Type B pancreatic cell (in vitro differentiated cells): ENCODE measurements at regions not wholly inside any gene's neighbourhood (a gene's known extent, or its start where the extent isn't known, plus 50 kb on each side); places are given as distances from the start of the nearest gene placed in this dataset.

Experiments used
- DNase-seq: peaks from one replicate; pipeline ENCODE4 v3.0.0; 2021; ENCODE audit warnings: mixed read lengths; ENCODE audit not compliant: unreplicated experiment; ENCODE audit errors: extremely low spot score
- H3K27ac Mint-ChIP-seq: 2 replicates; pipeline ENCODE4 v1.8.0; 2021; ENCODE audit warnings: mild to moderate bottlenecking, mixed read lengths
- H3K27me3 Mint-ChIP-seq: 2 replicates; pipeline ENCODE4 v1.8.0; 2021; ENCODE audit warnings: mixed read lengths
- H3K36me3 Mint-ChIP-seq: 2 replicates; pipeline ENCODE4 v1.8.0; 2021; ENCODE audit warnings: mixed read lengths
- H3K4me1 Mint-ChIP-seq: one replicate; pipeline ENCODE4 v1.8.0; 2021; ENCODE audit warnings: mixed read lengths; ENCODE audit not compliant: unreplicated experiment
- H3K4me3 Mint-ChIP-seq: 2 replicates; pipeline ENCODE4 v1.8.0; 2021; ENCODE audit warnings: mild to moderate bottlenecking, mixed read lengths
- H3K9me3 Mint-ChIP-seq: 2 replicates; pipeline ENCODE4 v1.8.0; 2021; ENCODE audit warnings: mixed read lengths
- TF ChIP-seq, protein P1 (sequence below): fragments of 200-600 bp; sonication (generic); conservative IDR thresholded peaks from 2 replicates; pipeline ENCODE4 v1.5.0; 2021; ENCODE audit warnings: antibody characterized with exemption, mild to moderate bottlenecking

DNA sequence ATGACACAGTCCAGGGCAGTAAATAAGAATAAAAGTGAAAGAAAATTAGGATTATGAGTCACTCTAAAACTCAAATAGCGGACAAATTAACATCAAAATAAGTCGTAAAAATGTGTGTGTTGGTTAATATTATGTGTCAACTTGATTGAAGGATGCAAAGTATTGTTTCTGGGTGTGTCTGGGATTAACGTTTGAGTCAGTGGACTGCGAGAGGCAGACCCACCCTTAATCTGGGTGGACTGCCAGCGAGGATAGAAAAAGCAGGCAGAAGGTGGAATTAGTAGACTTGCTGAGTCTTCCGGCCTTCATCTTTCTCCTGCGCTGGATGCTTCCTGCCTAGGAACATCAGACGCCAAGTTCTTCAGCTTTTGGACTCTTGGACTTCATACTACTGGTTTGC is 324.3 kb upstream of the PCDH10 start:
- Mint-ChIP-seq H3K27ac (no peak overlapping the region), H3K36me3 (no peaks in the 10 kb centered on the region), H3K4me1 (no peaks in the 10 kb centered on the region)

DNA sequence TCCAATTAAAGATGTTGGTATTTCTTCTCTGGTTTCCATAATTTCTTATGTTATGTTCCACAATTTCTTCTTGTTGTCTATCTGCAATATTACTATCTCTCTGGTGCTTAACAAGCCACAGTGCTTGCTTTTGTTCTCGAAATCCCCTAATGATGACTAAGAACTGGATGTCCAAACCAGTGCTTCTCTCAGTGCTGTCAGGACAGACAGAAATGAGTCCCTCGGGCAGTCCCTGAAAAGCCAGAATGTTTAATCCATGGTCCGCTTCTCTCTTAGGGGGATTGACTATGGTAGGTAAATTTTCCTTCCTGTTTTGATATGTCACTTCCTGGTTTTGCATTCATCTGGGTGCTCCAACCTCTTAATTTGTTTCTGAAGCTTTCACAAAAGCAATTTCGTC is 321.6 kb upstream of the PCDH10 start:
- TF ChIP-seq, protein P1, sequence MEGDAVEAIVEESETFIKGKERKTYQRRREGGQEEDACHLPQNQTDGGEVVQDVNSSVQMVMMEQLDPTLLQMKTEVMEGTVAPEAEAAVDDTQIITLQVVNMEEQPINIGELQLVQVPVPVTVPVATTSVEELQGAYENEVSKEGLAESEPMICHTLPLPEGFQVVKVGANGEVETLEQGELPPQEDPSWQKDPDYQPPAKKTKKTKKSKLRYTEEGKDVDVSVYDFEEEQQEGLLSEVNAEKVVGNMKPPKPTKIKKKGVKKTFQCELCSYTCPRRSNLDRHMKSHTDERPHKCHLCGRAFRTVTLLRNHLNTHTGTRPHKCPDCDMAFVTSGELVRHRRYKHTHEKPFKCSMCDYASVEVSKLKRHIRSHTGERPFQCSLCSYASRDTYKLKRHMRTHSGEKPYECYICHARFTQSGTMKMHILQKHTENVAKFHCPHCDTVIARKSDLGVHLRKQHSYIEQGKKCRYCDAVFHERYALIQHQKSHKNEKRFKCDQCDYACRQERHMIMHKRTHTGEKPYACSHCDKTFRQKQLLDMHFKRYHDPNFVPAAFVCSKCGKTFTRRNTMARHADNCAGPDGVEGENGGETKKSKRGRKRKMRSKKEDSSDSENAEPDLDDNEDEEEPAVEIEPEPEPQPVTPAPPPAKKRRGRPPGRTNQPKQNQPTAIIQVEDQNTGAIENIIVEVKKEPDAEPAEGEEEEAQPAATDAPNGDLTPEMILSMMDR: no peak
- Mint-ChIP-seq H3K27me3 (peaks cover 4% of the 10 kb centered on the region), H3K36me3 (no peaks in the 10 kb centered on the region), H3K4me1 (no peaks in the 10 kb centered on the region), H3K4me3 (no peak overlapping the region), H3K9me3 (no peaks in the 10 kb centered on the region), H3K27ac (no peak overlapping the region)
- no peak for DNase-seq

More for the DNA sequence above, 324.3 kb upstream of the PCDH10 start:
- no peak for DNase-seq
- Mint-ChIP-seq H3K4me3 (no peak overlapping the region), H3K9me3 (no peaks in the 10 kb centered on the region), H3K27me3 (peaks cover 4% of the 10 kb centered on the region)
- TF ChIP-seq, protein P1: no peak

DNA sequence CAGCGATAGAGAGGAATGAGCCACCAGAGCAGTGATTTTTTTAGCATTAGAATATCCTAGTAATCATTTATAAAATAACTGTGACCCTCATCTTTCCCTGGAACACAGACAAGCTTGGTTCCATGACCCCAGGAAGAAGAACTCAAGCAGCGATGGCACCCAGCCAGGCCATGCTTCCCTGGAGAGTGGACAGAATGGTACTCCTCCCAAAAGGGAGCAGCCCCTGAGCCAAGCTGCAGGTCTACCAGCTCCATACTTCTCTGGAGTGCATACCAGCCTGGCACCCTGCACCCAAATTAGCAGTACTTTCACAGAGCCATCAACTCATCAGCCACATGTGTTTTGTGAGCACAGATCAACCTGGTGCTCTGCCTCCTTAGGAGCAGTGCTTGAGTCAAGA is 310.9 kb upstream of the PCDH10 start:
- TF ChIP-seq, protein P1: no peak
- DNase-seq: no peak
- peaks cover 13% of the 10 kb centered on the region for H3K9me3 Mint-ChIP-seq
- H3K4me1 Mint-ChIP-seq: no peaks in the 10 kb centered on the region
- H3K27ac Mint-ChIP-seq: no peak overlapping the region
- H3K27me3 Mint-ChIP-seq: no peaks in the 10 kb centered on the region
- no peak overlapping the region for H3K4me3 Mint-ChIP-seq
- H3K36me3 Mint-ChIP-seq: no peaks in the 10 kb centered on the region

DNA sequence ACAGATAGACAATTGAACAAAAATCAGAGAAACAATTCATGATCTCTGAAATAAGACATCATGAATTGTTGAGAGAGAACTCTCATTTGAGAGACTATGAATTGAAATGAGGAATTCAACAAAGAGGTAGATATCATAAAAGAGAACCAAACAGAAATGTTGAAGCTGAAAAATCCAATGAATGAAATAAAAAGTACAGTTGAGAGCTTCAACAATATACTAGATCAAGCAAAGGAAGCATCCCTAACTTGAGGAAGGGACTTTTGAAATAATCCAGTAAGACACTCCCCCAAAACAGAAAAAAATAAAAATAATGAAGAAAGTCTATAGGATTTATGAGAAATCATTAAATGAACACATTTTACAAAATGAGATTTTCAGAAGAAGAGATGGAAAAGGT is 310.0 kb upstream of the PCDH10 start:
- no peak overlapping the region for H3K4me3 Mint-ChIP-seq
- H3K4me1 Mint-ChIP-seq: no peaks in the 10 kb centered on the region
- H3K27ac Mint-ChIP-seq: no peak overlapping the region
- DNase-seq: no peak
- TF ChIP-seq, protein P1: no peak
- H3K9me3 Mint-ChIP-seq: peaks cover 13% of the 10 kb centered on the region
- H3K36me3 Mint-ChIP-seq: no peaks in the 10 kb centered on the region
- H3K27me3 Mint-ChIP-seq: no peaks in the 10 kb centered on the region

DNA sequence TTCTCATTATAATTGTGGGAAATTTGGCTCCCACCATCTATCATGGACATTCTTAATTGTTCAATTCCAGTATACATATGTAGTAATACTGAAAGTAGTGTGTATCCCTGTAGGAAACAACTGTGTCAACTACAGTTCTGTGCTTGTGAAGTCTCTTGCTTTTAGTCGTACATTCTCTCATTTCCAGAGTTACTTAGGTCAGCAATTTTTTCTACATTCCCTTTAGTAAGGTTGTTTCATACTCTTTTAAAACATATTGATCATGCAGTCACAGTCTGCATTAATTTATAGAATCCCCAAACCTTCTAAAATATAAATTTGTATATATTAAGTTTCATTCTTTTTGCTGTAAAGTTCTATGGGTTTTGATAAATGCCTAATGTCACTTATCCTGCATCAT is 289.2 kb upstream of the PCDH10 start:
- H3K4me1 Mint-ChIP-seq: no peaks in the 10 kb centered on the region
- DNase-seq: no peak
- H3K4me3 Mint-ChIP-seq: no peak overlapping the region
- H3K27ac Mint-ChIP-seq: no peak overlapping the region
- H3K9me3 Mint-ChIP-seq: no peaks in the 10 kb centered on the region
- H3K36me3 Mint-ChIP-seq: no peaks in the 10 kb centered on the region
- TF ChIP-seq, protein P1: no peak
- H3K27me3 Mint-ChIP-seq: no peaks in the 10 kb centered on the region

DNA sequence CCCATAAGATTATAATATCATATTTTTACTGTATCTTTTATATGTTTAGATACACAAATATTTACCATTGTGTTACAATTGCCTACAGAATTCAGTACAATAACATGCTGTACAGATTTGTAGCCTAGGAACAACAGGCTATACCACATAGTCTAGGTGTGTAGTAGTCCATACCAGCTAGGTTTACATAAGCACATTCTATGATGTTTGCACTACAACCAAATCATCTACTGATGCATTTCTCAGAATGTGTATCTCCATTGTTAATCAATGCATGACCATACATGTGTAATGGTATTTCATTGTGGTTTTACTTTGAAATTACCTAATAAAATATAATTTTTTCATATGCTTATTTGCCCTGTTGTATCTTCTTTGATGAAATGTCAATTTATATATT is 288.1 kb upstream of the PCDH10 start:
- Mint-ChIP-seq H3K4me3 (no peak overlapping the region), H3K27me3 (no peaks in the 10 kb centered on the region), H3K27ac (no peak overlapping the region), H3K4me1 (no peaks in the 10 kb centered on the region), H3K36me3 (no peaks in the 10 kb centered on the region), H3K9me3 (no peaks in the 10 kb centered on the region)
- DNase-seq: no peak
- TF ChIP-seq, protein P1: no peak
